AML-193 (cell line): ENCODE measurements at regions not wholly inside any gene's neighbourhood (a gene's known extent, or its start where the extent isn't known, plus 50 kb on each side); places are given as distances from the start of the nearest gene placed in this dataset.
"Not testable (repeated sequence)": the region's sequence is repeated elsewhere in the genome, so short reads cannot be mapped to it uniquely, and the experiment has no call there.

Experiments used
- DNase-seq, 2 experiments: peaks; one replicate each; lab custom pipeline; 2025; lab: John Stamatoyannopoulos, UW

DNA sequence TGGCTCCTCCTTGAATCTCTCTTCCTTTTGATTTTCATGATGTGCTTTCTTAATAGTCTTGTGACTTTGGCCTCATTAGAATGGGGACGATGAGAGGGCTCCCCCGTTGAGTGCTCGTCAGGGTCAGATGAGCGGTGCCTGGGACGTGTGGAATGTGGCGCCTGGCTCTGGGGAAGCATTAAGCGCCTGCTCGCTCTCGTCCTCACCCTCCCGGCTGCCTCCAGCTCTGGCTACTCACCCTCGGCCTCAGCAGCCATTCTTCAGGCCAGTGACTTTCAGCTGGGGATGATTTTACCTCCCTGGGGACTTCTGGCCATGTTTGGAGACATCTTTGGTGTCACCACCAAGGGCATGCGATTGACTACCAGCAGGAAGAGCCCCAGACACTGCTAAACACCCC, 69.7 kb downstream of the RPS6KA4 start:
- DNase-seq: no peak

DNA sequence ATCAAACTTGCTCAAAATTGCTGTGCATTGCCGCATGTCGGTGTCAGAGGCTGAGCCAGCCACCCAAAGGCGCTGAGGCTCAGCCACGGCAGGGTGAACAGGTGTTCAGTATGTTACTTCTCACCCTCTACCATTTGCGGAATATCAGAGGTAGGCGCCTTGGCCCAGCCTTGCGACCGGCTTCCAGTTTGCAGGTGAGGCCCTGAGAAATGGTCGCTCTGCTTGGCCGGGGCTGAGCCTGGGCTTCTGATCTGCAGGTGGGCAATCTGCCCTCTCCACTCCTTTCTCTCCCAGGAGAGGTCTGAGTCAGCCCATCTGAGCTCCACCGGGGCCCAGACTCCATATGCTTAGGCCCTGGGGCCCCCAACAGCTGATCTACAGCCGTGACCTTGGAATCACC, 71.0 kb downstream of the RPS6KA4 start:
- no peak for DNase-seq

DNA sequence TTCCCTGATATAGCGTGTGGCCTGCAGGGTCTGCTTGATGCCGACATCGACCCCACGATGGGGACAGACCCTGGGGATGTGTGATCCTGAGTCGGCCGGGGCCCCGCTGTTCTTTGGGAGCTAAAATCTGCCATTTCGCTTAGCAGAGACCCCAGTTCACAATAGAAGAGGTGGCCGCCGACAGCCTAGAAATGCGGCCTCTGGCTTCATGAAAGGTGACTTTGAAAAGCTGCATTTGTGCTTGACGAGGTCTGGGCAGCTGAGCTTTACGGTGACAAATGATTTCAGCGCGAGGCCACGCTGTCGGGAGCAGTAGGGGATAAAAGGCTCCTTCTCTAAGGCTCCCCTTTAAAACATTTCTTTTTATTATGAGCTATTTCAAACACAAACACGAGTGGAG, 71.7 kb downstream of the RPS6KA4 start:
- no peak for DNase-seq

DNA sequence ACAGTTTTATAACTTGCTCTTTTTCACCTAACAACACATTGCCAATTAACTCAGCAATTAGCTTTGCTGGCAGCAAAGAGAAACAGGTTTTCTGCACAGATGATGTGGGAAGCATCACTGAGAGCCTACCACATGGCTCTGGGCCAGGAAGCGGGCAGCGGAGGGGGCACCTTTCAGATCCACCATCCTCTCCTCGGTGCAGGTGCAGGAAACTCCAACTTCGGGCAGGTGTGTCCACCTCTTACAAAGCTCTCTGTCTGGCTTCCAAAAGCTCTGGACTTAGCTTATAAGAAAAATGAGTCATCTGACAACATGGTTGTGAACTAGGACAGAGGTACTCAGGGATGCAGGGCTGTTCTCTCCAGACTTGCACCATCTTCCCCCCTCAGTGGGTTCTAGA, 77.0 kb downstream of the RPS6KA4 start:
- DNase-seq: no peak

DNA sequence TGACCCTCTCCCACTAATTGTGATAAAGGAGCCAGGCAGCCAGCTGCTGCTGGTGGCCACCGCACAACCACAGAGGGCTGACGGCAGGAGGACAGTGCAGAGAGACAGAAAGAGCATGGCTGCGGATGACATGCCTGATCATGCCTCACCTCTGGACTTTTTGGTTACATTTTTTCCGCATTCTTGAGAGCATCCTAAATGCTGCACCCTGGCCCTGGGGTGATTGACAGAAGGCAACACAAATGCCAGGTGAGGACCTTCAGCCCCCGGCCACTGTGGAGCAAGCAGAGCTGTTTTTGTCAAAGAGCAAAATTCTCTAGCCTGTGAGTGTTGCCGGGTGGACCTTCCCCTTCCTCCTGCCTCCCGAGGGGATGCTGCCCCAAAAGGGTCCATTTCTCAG, 78.5 kb downstream of the RPS6KA4 start:
- DNase-seq: no peak

DNA sequence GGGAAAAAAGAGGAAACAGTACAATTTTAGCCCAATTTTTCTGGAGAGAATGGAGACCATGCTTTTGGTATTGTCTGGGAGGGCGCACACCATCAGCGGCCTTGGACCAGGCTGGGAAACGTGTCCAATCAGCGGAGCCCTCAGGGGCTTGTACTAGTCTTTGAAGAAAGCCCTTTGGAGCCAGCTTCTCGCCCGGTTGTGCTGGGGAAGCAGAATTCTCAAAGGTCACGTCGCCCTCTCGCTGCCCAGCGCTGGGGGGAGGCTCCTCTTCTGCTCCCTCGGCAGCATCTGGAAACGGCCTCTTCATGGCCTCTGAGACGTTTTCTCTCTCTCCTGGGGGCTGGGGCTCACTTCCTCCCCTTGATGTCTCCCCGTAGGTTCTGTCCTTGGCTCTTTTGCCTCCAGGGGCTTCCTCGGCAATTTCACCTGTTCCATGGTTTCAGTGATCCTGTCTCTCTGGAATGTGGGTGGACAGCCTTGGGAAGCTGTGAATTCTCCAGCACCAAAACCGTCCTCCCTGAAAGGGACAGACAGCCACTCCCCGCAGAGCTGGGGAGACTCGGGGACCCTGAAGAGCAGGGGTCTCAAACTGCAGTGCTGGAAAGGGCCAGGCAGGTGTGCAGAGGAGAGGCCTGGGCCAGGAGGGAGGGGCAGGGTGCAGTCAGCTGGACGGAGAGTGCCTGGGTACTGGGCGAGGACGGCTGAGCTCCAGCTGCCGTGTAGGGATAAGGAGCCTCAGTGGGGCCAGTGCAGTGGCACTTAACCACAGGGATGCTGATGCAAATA, 80.2 kb downstream of the RPS6KA4 start:
- no peak for DNase-seq

DNA sequence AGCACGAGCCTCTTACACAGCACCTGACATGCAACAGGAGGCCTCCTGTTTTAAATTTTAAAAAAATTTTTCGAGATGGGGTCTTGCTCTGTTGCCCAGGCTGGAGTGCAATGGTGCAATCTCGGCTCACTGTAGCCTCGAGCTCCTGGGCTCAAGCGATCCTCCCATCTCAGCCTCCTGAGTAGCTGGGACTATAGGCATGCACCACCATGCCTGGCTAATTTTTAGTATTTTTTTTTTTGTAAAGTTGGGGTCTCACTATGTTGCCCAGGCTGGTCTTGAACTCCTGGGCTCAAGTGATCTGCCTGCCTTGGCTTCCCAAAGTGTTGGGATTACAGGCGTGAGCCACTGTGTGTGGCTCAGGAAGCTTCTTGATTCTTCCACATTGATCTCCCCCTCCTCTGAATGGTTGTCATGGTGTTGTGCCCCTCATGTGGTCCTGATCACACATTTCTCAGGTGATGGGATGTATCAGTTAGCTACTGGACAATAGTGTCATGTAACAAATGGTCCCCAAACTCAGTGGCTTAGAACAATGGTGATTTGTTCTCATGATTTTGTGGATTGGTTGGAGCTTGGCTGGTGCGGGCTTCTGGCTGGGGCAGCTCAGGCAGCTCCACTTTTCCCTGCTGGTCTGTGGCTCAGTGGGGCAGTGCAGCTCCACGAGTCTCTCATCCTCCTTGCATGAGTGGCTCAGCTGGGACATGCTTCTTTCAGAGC, 81.0 kb downstream of the RPS6KA4 start:
- not testable (repeated sequence) for DNase-seq

DNA sequence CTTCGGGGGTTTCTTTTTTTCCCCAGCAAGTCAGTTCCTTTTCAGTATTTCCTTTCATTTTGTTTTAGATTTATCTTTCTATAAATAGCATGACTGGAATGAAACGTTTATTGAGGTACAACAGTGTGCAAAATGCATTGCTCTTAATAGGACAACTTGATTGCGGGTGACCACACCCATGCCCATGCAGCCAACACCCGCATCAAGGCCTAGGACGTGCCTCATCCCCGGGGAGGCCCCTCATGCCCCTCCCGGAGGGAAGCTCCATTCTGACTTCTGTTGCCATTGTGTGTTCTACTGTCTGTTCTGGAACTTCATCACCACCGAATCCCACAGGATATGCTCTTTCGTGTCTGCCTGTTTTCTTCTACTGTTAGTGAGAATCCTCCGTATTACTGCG, 82.2 kb downstream of the RPS6KA4 start:
- no peak for DNase-seq

DNA sequence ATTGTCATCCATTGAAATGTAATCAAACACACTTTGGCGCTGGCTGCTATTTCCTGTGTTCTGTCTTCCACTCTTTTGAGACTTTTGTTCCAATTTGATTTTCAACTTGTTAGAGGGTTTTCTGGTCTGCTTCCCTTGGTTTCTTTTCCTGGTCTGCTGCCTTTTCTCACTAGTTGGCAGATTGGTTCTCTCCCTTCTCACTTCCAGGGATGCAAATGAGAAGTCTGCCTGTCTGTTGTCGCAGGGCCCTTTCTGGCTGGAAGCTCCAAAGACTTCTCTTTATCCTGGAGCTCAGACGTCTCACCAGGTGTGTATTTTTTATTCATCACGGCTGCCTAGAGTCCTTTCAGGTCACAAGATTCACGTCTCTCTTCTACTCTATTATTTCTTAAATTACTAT, 84.0 kb downstream of the RPS6KA4 start:
- no peak for DNase-seq

DNA sequence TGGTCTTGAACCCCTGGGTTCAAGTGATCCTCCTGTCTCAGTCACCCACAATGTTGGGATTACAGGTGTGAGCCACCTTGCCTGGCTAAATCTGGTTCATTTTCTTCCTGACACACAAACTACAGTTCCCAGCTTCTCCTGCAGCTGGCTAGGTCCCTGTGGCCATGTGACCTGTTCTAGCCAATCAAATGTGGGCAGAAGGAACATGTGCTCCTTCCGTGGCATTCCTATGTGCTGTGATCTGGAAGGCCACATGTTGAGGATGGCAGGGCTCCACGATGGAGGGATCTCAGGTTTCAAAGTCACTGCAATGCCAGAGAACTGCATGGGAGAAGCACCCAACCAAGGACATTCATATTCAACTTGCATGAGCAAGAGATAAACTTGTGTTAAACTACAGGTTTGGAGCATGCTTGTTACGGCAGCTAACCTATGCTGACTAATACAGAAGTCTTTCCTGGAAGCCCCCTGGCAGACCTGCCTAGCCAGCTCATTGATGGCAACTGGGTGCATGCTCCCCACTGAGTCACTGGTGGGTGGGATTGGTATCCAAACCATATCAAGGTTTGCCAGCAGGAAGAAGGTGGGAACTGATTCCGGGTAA, 86.0 kb downstream of the RPS6KA4 start:
- no peak for DNase-seq

DNA sequence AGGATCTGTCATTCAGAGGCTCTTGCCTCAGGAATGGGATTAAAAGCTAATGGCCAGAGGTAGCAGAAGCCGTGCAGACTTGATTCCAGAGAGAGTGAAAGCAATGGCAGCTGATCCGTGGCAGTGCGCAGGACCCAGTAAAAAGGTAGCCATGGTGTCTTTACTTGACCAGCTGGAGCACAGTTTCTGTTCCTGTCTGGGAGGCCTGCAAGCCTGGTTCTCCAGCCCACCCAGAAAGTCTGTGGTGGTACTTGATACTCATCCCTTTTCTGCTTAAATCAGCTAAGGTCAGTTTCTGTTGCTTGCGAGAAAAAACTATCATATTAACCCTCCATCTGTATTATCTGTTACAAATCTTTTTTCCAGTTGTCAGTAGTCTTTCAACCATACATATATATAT, 86.7 kb downstream of the RPS6KA4 start:
- no peak for DNase-seq

DNA sequence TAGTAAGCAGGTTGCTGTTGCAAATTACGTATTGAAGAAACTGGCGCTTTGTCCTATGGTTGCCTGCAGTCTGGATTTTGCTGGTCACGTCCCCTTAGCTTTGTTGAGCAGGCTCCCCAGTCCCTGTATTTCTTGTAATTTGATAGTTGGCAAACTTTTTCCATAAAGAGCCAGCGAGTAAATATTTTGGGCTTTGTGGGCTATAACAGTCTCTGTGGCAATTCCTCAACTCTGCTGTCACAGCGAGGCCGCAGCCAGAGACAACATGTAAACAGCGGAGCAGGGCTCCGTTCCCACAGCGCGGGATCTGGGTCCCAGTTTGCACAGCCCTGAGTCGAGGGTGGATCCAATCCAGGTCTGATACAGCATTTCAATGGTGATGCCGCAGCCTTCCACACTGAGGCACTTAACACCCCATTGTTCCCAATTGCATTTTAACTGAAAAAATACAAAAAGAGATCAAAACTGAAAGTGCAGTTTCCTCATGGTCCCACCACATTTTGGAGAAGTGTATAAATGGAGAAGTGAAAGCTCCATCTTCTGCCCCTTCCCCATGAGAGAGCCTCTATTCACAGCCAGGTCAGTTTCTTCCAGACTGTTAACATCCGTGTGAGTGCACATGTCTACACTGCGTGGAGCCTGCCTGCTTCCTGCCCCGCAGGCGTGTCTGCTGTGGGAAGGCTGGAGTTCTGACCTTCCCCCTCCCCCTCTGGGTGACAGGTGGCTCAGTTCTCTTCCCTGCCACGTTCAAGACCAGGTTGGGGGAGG, 89.1 kb downstream of the RPS6KA4 start:
- DNase-seq: peak; percentile 18 to 23

DNA sequence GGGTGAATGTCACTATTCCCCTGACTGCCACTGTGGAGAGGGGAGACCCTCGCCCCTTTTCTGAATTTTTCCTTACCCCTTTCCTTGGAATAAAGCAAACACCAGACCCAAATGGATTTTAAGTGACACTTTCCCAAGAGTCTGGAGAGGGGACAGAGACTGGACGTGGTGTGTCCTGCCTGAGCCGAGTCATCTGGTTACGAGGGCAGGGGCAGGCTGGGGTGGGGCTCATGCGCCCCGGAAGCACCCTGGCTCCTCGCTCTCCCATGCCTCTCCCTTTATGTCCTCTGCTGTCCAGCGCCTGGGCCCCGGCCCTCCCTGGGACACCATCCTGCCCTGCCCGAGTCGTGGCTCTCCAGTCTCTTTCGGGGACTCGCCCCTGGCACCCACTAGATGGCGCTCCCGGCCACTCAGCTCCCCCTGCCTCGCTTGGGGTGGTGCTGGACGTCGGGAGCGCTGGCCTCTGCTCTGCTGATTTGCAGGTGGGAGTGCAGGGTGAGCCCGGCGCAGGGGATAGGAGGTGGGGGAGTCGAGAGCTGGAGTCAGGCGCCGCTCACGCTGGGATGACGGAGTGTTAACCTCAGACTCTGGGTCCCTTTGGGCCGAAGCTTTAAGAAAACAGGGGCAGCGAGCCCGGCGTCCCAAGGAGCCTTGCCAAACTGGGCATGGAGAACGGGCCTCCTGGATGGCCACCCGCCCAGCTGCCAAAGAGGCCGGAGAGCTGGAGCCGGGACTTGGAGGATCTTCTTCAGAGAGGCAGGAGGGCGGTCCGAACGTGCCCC, 89.8 kb downstream of the RPS6KA4 start:
- peak; percentile 46 to 57 for DNase-seq

DNA sequence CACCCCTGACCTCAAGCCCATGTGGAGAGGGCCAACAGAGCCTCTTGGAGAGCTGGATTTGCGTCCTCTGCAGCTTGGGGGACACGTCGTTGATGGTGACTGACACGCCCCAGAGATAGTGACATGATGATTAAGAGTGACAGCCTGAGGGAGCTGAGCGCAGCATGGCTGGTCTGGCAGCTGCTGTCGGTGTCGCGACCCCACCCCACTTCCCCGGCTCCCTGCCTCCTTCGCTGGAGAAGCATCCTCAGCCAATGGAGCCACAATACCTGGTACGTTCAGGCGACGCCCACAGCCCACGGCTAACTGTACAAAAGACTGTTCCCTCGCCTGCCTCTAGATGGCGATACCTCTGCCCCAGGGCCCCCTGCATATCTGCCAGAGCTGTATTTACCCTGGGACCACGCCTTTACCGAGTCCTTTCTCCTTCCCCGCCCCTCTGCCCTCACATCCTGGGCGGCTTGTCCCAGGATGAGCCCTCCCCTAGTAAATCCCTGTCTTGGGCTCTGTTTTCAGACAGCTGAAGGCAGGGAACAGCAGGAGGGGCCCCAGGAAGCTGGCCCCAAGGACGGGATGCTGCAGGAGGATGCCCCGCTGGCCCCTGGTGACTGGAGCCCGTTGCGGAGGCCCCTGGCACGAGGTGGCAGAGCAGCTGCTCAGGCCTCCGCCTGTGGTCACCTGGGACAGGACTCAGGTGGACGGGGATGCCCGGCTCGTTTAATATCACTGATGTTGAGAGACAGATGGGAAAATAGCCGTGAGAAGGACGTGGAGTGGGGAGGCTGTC, 90.6 kb downstream of the RPS6KA4 start:
- DNase-seq: peak; percentile 50 to 66

DNA sequence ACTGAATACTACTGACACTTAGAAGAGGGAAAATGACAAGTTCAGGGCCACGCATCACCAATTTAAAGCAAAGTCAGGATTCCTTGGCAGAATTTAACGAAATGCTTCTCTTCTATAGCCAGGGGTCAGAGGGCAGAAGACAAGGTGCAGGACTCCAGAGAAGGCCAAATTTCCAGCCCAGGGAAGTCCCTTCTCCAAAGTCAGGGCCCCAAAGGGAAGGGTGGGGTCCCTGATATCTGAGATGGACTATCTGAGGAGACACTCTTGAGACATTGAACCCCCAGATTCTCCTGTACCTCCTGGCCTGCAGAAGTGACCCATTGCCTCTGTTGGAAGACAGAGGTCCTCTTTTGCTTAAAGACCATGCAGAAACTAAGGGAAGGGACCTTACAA, 91.2 kb downstream of the RPS6KA4 start:
- DNase-seq: no peak

DNA sequence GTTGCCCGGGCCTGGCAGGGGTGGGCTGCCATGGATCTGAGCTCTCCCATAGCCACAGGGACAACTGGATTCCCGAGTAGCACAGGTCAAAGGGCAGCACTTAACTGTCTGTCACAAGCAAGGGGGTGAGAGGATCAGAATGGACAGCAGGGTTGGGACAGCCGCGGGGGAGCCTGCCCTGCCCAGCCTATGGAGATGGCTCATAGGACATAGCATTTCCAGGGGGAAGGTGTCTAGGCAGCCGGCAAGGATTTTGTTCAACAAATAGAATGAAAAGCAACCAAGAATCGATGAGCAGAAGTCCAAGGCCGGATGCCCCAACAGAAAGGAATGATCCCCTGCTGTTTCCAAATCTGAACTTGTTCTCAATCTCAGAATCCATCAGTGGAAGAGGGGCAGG, 92.9 kb downstream of the RPS6KA4 start:
- no peak for DNase-seq

DNA sequence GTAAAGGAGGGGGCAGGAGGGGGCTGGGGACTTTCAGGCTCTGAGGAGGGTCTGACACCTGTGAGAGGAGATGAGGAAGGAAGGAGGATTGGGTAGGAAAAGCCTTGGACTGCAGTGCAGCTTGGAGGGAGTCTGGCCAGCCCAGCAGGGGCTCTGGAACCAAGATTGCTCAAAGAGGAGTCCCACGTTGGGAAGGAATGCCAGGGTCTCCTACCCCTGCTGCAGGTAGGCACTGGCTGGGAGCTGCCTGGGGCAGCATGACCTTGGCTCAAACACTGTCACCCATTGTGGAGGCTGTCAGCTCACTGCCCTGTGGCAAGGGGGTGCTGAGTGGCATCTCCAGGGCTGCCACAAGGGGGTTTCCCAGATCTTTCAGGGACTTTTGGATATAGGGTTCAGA, 94.5 kb downstream of the RPS6KA4 start:
- no peak for DNase-seq

DNA sequence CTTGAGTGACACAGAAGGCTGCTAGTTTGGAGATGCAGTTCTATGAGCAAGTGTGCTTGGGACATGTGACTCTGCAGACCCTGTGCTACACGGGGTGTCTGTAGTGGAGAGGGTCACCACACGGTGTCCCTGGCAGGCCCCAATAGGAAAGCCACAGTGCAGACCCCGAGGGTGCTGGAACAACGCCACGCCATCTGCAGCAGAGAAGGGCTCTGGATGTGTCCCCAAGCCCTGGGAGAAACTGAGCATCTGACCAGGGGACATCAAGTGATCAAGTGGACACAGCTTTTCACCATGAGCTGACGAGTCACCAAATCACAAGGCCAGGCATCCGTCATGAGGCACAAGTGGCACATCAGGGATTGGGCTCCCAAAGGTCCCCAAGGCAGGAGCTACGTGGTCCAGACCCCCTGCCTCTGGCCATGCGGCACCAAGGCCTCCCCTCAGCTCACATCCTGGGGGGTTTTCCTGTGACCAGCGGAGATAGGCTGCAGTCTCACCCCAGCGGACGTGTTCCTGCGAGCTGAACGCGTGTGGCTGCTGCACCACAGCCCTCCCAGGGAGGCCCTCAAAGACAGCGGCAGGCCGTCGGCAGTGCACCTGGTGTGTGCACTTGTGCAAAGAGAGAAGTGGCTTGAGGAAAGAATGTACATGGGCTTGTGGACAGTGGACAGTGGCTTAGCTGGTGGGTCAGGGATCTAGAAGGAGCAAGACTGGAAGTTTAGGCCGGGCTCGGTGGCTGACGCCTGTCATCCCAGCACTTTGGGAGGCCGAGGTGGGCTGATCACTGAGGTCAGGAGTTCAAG, 96.7 kb downstream of the RPS6KA4 start:
- no peak for DNase-seq

DNA sequence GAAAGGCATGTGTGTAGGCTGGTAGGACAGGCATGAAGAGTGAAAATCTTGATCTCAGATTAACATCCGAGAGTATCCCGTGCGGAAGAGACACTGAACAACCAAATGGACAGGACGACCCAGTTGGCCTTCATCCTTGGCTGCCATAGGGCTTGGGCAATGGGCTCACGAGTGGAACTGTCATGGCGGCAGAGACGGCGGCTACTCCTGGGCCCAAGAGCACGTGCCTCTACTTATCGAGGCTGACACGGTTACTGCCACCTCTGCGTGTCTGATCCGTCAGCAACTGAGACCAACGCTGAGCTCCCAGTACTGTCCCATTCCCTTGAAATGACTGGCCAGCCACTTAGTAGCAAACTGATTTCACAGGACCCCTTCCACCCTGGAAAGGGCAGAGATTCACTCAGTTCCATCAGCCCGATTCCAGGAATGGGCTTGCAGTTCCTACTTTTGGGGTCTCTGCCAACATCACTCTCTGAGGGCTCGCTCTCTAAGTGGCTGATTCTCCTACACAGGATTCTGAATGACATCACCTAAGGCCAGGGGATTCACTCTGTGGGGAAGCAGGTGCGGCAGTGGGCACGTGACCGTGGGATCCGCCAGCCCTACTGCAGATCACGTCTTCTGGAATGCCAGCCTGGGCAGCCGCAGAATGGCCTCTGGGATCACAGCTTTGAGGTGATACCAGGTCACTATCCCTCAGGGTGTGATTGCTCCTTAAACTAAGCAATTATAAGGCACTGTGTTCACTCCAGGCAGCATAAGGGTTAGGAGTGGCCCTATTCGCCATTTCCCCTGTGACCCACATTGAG, 97.8 kb downstream of the RPS6KA4 start:
- DNase-seq: no peak
